ENCODE measurements at regions not wholly inside any gene's neighbourhood (a gene's known extent, or its start where the extent isn't known, plus 50 kb on each side); places are given as distances from the start of the nearest gene placed in this dataset.

GRCh38 chr3:189027626-189028155 is 144.1 kb upstream of the TPRG1 start:
- H3K27ac ChIP-seq (ENCODE audit: low read depth, low read length), result no peak overlapping the region
- 88 to 95% (median 93%) methylated on average over 4 of the region's 4 CpGs for WGBS, 3 donors

DNA sequence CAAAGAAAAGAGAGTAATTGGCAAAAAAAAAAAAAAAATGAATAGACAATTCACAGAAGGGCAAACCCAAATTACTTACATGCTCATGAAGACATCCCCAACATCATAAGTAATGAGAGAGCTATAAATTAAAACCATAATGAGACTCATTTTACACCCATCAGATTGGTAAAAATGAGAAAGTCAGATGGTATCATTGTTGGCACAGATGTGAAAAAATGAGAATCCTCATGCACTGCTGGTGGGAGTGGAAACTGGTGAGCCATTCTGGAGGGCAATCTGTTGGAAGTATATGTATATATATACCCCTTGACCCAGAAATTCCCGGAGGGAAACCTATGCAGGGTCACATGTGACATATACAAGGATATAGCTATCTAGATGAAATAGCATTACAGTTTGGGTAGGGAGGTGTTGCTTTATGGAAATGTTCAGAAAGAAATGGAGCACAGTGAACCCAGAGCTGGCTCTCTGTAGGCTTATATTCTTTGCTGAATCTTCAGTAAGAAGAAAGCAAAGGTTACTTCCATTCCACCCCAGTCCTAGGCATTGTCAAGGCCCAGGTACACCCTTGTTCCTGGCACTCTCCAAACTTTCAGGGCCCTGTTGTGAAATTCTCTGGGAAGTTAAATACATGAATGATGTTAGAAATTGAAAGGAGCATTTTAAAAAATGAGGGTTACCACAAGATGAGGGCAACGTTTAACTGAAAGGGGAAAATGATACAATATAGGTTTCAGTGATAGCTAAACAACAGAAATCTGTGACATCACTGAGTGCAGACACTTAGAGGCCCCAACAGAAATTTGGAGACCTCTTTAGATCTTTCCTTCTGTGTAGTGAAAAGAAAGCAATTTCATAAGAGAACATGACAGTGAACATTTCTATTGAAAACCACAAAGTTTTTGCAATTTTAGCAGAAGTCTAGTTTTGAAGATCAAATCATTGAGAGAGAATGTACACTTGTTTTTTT is 132.7 kb upstream of the TPRG1 start:
- H3K27ac ChIP-seq (ENCODE audit: low read depth, low read length), result no peak overlapping the region
- 64 to 71% (median 69%) methylated on average over 2 of the region's 2 CpGs for WGBS, 3 donors

DNA sequence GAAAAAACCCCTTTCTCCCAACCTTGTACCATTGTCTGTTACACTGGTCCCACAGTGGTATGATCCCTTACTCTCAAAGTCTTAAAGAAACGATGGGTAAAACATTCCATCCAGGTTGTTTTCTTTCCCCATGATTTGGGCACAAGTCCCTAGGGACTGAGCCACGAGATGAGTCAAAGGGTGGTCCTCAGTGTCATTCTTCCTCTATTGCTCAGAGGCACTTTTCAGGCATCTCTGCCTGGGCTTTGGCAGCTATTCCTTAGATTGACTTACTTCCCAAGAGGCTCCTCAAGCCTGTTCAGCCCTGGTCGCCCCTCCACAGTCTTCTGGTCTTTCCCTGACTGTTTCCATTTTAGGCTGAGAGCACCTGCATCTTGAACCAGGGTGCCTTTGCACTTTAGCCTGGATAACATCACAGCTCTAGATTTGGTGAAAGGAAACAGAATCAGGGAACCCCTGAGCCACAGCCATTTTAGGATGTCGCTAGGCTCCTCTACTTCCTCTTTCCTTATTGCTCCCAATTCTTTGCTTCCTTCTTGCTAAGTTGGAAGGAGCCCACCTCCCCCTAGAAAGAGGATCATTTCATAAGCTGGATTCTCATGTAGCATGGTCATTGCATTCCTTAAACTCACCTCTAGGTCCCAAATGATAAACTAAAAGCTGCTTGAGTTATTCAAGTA is 131.0 kb upstream of the TPRG1 start:
- H3K27ac ChIP-seq (ENCODE audit: low read depth, low read length), result no peak overlapping the region

GRCh38 chr3:189041482-189042090 is 130.2 kb upstream of the TPRG1 start:
- 51 to 70% (median 67%) methylated on average over 2 of the region's 2 CpGs for WGBS, 3 donors
- H3K27ac ChIP-seq (ENCODE audit: low read depth, low read length), result no peak overlapping the region

More for the DNA sequence above, 131.0 kb upstream of the TPRG1 start:
- WGBS, 3 donors, result 60 to 67% (median 64%) methylated on average over 4 of the region's 4 CpGs

GRCh38 chr3:189042832-189043231 is 128.9 kb upstream of the TPRG1 start:
- no peak overlapping the region for H3K27ac ChIP-seq (ENCODE audit: low read depth, low read length)
- WGBS, 3 donors, result 72 to 83% (median 78%) methylated on average over 4 of the region's 4 CpGs

GRCh38 chr3:189049458-189050236 is 122.1 kb upstream of the TPRG1 start:
- no peak overlapping the region for H3K27ac ChIP-seq (ENCODE audit: low read depth, low read length)
- 60 to 89% (median 85%) methylated on average over 7 of the region's 7 CpGs for WGBS, 3 donors

DNA sequence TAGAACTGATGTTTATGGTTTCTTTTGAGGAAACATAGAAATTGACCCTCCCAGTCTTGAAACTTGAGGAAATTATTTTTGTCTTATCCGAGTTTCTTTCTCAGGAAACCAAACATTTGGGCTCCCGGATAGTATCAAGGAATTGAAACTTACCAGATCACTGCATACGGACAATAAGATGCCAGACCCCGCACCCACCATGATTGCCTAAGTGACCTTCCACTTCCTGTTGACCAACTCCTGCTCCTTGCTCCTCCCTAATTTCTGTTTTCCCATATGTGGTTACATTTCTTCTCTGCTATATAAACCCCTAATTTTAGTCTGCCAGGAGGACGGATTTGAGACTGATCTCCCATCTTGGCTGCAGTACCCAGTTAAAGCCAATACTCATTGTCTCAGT is 118.4 kb upstream of the TPRG1 start:
- WGBS, 3 donors, result 51 to 72% (median 60%) methylated on average over 5 of the region's 5 CpGs
- no peak overlapping the region for H3K27ac ChIP-seq (ENCODE audit: low read depth, low read length)

DNA sequence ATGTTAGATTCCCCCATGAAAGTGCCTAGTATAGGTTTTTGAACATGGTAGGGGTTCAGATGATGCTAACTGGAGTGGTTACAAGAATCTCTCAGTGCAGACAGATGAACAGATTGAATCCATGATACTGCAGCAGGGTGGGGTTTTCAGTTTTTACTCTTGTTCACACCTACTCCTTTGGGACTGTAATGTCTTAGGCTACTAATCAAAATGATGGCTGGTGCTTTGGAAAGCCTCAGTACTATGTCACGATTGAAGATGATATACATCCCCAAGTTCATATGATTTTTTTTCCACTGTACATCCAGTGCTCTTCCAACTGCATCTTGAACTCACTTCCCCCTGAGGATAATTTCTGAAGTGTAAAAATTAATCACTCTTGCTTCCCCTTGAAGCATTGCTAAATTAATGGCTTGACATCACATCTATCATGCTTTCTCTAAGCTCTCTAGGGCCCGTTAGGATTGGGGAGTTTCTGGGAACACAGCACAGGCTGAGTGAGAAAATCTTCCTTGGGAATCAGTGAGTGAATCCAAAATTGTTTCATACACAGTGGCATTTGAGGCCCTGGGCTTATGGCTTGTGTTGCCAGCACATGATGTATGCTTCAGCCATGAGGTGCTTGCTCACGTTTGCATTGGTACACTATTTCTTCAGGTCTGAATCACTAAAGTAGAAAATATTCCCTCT is 115.0 kb upstream of the TPRG1 start:
- 56 to 62% (median 60%) methylated on average over 3 of the region's 3 CpGs for WGBS, 3 donors
- H3K27ac ChIP-seq (ENCODE audit: low read depth, low read length), result no peak overlapping the region

DNA sequence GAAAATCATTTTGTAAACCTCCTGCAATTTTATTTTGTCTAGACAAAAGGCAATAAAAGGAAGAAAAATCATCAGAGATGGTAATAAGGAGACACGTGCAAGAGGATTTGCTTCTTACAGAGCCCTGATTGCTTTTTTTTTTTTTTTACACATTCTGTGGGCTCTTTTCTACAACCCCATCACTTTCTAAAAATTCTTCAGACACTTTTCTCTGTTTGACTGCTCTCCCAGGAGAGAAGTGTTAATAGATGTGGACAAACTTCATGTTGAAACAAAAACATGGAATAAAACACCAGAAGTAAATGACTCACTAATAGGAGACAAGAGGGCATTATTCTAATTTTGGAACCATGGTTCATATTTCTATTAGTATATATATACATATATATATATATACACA is 114.4 kb upstream of the TPRG1 start:
- WGBS, 3 donors, result 56 to 74% (median 69%) methylated on average over 1 of the region's 1 CpG
- H3K27ac ChIP-seq (ENCODE audit: low read depth, low read length), result no peak overlapping the region

- no peak overlapping the region for H3K27ac ChIP-seq (ENCODE audit: low read depth, low read length)
- 59 to 94% (median 93%) methylated on average over 5 of the region's 5 CpGs for WGBS, 3 donors
Observed at GRCh38 chr3:189058071-189058470, 113.7 kb upstream of the TPRG1 start.

DNA sequence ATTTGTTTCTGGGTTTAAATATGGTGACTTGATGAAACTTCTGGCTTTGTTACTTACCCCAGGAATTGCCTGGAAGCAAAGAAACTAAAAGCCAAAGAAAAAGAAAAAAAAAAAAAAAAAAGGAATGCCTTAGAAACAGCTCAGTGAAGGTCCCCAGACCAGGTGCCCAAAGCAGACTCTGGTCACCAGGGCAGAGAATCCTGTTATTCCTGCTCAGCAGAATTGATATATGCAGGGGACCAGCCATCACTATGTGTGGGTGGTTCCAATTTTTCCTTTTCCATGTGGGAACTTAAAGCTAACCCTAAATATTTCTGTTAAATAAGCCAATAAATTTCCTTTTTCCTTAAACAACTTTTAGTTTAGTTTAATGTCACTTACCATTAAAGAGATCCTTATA is 100.8 kb upstream of the TPRG1 start:
- H3K27ac ChIP-seq (ENCODE audit: low read depth, low read length), result no peak overlapping the region

GRCh38 chr3:189071446-189071845 is 100.3 kb upstream of the TPRG1 start:
- no peak overlapping the region for H3K27ac ChIP-seq (ENCODE audit: low read depth, low read length)
- 74 to 89% (median 85%) methylated on average over 2 of the region's 2 CpGs for WGBS, 3 donors

DNA sequence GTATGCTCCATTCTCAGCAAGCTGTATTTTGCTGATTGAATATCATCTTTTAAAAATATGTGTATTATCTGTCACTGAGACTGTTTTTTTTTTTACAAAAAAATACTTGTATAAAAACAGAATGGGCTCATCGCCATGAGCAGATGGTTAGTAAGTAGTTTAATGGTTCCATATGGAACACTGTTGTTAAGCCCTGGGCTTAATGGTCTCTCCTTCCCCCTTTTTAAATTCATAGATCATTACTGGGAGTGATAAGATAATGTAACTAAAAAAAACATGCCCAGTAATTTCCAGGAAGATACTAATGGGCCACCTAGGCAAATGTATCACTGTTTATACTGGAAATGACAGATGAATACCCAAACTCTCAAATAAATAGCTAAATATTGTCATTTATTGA is 95.3 kb upstream of the TPRG1 start:
- WGBS, 3 donors, result 88 to 100% (median 89%) methylated on average over 1 of the region's 1 CpG
- no peak overlapping the region for H3K27ac ChIP-seq (ENCODE audit: low read depth, low read length)

DNA sequence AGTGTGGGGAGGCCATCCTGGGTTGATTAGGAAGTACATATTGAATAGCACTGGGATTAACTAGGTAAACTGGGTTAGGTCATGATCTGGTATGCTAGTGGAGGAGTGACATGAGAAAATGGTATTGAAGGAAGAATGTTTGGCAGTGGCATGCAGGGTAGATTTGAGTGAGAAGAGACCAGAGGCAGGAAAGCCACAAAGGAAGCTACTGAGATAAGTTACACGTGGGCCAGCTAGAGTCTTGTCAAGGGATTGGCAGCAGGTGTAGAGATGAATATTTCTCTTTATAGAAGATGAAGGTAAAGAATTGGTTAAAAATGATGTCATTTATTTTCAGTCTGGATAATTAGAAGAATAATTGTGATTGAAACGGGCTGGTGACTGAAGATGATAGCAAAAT is 91.0 kb upstream of the TPRG1 start:
- WGBS, 3 donors, result 49 to 55% (median 55%) methylated on average over 2 of the region's 2 CpGs

GRCh38 chr3:189082666-189083427 is 88.9 kb upstream of the TPRG1 start:
- 68 to 79% (median 78%) methylated on average over 7 of the region's 7 CpGs for WGBS, 3 donors
- no peak overlapping the region for H3K27ac ChIP-seq (ENCODE audit: low read depth, low read length)

More for the DNA sequence above, 91.0 kb upstream of the TPRG1 start:
- no peak overlapping the region for H3K27ac ChIP-seq (ENCODE audit: low read depth, low read length)

DNA sequence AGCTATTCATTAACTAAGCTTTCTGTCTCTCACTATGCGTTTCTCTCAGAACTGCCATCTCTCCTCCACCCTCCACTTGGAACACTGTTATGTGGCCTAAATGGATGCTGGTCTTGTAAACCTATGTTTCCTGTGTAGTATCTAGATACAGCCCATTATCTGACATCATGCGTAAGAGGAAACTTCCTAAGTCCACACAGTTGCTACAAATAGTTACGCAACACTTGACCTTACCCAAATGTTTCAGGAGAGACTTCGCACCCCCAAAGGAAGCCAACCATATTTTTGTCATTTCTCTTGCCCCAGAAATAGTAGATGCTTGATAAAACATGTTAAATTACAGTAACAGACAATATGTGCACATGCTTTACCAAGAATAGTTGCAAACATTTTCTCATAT is 87.2 kb upstream of the TPRG1 start:
- H3K27ac ChIP-seq (ENCODE audit: low read depth, low read length), result no peak overlapping the region
- 65 to 68% (median 66%) methylated on average over 4 of the region's 4 CpGs for WGBS, 3 donors

- no peak overlapping the region for H3K27ac ChIP-seq (ENCODE audit: low read depth, low read length)
- WGBS, 3 donors, result 46 to 87% (median 87%) methylated on average over 4 of the region's 4 CpGs
Observed at GRCh38 chr3:189092547-189092946, 79.2 kb upstream of the TPRG1 start.
